ENCODE measurements at regions not wholly inside any gene's neighbourhood (a gene's known extent, or its start where the extent isn't known, plus 50 kb on each side); places are given as distances from the start of the nearest gene placed in this dataset.

DNA sequence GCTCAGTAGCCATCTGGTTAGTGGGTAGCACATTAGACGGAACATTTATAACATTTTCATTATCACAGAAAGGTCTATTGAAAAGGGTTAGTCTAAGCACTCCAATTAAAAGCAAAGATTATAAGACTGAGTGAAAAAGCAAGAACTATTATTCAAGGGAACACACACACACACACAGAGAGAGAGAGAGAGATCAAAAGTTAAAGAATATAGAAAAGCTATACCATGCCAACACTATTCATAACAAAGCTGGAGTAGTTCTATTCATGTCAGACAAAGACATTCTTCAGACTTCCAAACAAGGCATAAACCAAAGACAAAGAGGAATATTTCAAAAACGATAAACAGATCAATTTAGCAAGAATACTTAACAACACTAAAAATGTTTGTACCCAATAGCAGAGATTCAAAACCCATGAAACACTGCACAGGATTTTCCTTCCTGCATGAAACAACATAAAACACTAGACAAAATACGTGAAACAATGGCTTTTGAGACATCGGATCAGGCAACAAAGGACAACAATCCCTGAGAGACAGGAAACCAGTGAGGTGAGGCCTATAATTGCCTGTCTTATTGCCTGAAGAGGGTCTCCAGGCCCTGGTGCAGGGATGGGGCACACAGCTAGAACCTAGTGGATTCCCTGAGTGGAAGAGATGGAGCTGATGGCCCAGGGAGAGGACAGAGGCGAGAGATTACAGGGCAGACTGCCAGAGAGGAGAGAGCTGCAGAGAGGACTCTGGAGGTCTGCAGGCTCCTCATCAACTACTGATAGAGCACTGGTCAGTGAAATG, 83.6 kb upstream of the NPAS2 start:
- TF ChIP-seq, protein P1, sequence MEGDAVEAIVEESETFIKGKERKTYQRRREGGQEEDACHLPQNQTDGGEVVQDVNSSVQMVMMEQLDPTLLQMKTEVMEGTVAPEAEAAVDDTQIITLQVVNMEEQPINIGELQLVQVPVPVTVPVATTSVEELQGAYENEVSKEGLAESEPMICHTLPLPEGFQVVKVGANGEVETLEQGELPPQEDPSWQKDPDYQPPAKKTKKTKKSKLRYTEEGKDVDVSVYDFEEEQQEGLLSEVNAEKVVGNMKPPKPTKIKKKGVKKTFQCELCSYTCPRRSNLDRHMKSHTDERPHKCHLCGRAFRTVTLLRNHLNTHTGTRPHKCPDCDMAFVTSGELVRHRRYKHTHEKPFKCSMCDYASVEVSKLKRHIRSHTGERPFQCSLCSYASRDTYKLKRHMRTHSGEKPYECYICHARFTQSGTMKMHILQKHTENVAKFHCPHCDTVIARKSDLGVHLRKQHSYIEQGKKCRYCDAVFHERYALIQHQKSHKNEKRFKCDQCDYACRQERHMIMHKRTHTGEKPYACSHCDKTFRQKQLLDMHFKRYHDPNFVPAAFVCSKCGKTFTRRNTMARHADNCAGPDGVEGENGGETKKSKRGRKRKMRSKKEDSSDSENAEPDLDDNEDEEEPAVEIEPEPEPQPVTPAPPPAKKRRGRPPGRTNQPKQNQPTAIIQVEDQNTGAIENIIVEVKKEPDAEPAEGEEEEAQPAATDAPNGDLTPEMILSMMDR (IDR thresholded peaks at IDR 0.05; ENCODE audit: low read depth, low read length, missing input control) = no peak
- TF ChIP-seq SP1 (IDR thresholded peaks at IDR 0.05) (no peak), EGR1 (IDR thresholded peaks at IDR 0.05; ENCODE audit: low read depth in 2 of 2) (no peak), RAD21 (IDR thresholded peaks at IDR 0.05) (no peak), TAF1 (conservative IDR thresholded peaks at IDR 0.05) (no peak), FOXA1 (IDR thresholded peaks at IDR 0.05) (no peak), FOXA2 (IDR thresholded peaks at IDR 0.05) (no peak), GABPA (IDR thresholded peaks at IDR 0.05 in 1 of 2, conservative IDR thresholded peaks at IDR 0.05 in 1 of 2) (no peak), JUND (IDR thresholded peaks at IDR 0.05) (no peak)
- TF ChIP-seq, protein P2, sequence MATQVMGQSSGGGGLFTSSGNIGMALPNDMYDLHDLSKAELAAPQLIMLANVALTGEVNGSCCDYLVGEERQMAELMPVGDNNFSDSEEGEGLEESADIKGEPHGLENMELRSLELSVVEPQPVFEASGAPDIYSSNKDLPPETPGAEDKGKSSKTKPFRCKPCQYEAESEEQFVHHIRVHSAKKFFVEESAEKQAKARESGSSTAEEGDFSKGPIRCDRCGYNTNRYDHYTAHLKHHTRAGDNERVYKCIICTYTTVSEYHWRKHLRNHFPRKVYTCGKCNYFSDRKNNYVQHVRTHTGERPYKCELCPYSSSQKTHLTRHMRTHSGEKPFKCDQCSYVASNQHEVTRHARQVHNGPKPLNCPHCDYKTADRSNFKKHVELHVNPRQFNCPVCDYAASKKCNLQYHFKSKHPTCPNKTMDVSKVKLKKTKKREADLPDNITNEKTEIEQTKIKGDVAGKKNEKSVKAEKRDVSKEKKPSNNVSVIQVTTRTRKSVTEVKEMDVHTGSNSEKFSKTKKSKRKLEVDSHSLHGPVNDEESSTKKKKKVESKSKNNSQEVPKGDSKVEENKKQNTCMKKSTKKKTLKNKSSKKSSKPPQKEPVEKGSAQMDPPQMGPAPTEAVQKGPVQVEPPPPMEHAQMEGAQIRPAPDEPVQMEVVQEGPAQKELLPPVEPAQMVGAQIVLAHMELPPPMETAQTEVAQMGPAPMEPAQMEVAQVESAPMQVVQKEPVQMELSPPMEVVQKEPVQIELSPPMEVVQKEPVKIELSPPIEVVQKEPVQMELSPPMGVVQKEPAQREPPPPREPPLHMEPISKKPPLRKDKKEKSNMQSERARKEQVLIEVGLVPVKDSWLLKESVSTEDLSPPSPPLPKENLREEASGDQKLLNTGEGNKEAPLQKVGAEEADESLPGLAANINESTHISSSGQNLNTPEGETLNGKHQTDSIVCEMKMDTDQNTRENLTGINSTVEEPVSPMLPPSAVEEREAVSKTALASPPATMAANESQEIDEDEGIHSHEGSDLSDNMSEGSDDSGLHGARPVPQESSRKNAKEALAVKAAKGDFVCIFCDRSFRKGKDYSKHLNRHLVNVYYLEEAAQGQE (IDR thresholded peaks at IDR 0.05) = no peak
- TF ChIP-seq, protein P3, sequence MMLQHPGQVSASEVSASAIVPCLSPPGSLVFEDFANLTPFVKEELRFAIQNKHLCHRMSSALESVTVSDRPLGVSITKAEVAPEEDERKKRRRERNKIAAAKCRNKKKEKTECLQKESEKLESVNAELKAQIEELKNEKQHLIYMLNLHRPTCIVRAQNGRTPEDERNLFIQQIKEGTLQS (IDR thresholded peaks at IDR 0.05) = no peak
- TF ChIP-seq, protein P4, sequence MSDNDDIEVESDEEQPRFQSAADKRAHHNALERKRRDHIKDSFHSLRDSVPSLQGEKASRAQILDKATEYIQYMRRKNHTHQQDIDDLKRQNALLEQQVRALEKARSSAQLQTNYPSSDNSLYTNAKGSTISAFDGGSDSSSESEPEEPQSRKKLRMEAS (IDR thresholded peaks at IDR 0.05) = no peak
